ENCODE measurements at regions not wholly inside any gene's neighbourhood (a gene's known extent, or its start where the extent isn't known, plus 50 kb on each side); places are given as distances from the start of the nearest gene placed in this dataset.
A peak's percentile ranks its signal among the peaks of the same experiment; 100 is the strongest.

- Histone ChIP-seq H3K4me1 (no peaks in the 10 kb centered on the region), H3K9me3 (peaks cover 0 to 2% (median 0%) of the 10 kb centered on the region in 4 donors), H3K4me3 (no peak overlapping the region), H3K27me3 (peaks cover 0 to 2% (median 0%) of the 10 kb centered on the region in 4 donors), H3K27ac (no peak overlapping the region), H3K36me3 (no peaks in the 10 kb centered on the region)
- FAIRE-seq = no peak
- peak in 2 of 6 donors; percentile 44 to 53 for DNase-seq
- ATAC-seq = no peak
- intact Hi-C loops (cut with DNase I) = no loop called here
- WGBS, 2 donors = 69 to 80% methylated on average over 7 of the region's 7 CpGs
- TF ChIP-seq CTCF (IDR thresholded peaks at IDR 0.05) = no peak
Measured at GRCh38 chrX:33607042-33607595, 395.8 kb upstream of the DMD start.

- Histone ChIP-seq H3K36me3 (no peaks in the 10 kb centered on the region), H3K27me3 (peaks cover 0 to 2% (median 0%) of the 10 kb centered on the region in 4 donors), H3K27ac (no peak overlapping the region), H3K4me3 (no peak overlapping the region), H3K4me1 (no peaks in the 10 kb centered on the region), H3K9me3 (peaks cover 0 to 2% (median 0%) of the 10 kb centered on the region in 4 donors)
- DNase-seq = peak in 1 of 6 donors; percentile 20
- ATAC-seq = no peak
- WGBS, 2 donors = 70 to 79% methylated on average over 4 of the region's 4 CpGs
- intact Hi-C loops (cut with DNase I) = no loop called here
- TF ChIP-seq CTCF (IDR thresholded peaks at IDR 0.05) = no peak
- no peak for FAIRE-seq
Measured at GRCh38 chrX:33605997-33606396, 394.6 kb upstream of the DMD start.

GRCh38 chrX:33592396-33592795 is 381.0 kb upstream of the DMD start:
- no peak for DNase-seq
- no peaks in the 10 kb centered on the region for H3K9me3 ChIP-seq
- H3K36me3 ChIP-seq = no peaks in the 10 kb centered on the region
- intact Hi-C loops (cut with DNase I) = no loop called here
- no peaks in the 10 kb centered on the region for H3K4me1 ChIP-seq
- no peak for FAIRE-seq
- no peak for ATAC-seq
- 42 to 46% methylated on average over 2 of the region's 2 CpGs for WGBS, 2 donors
- H3K4me3 ChIP-seq = no peak overlapping the region
- no peak for TF ChIP-seq CTCF (IDR thresholded peaks at IDR 0.05)
- no peaks in the 10 kb centered on the region for H3K27me3 ChIP-seq
- no peak overlapping the region for H3K27ac ChIP-seq

GRCh38 chrX:33589316-33589715 is 378.0 kb upstream of the DMD start:
- FAIRE-seq = peak; percentile 59
- no peak overlapping the region for H3K27ac ChIP-seq
- H3K36me3 ChIP-seq = no peaks in the 10 kb centered on the region
- no peak for ATAC-seq
- 14 to 18% methylated on average over 1 of the region's 1 CpG for WGBS, 2 donors
- no peak for DNase-seq
- intact Hi-C loops (cut with DNase I) = no loop called here
- no peaks in the 10 kb centered on the region for H3K9me3 ChIP-seq
- H3K4me1 ChIP-seq = no peaks in the 10 kb centered on the region
- no peaks in the 10 kb centered on the region for H3K27me3 ChIP-seq
- H3K4me3 ChIP-seq = no peak overlapping the region
- TF ChIP-seq CTCF (IDR thresholded peaks at IDR 0.05) = no peak

GRCh38 chrX:33543757-33544156 is 332.4 kb upstream of the DMD start:
- H3K4me3 ChIP-seq = no peak overlapping the region
- 65 to 69% methylated on average over 4 of the region's 4 CpGs for WGBS, 2 donors
- intact Hi-C loops (cut with DNase I) = no loop called here
- DNase-seq (no peak), ATAC-seq (no peak), FAIRE-seq (no peak)
- H3K27me3 ChIP-seq = no peaks in the 10 kb centered on the region
- no peak overlapping the region for H3K27ac ChIP-seq
- no peaks in the 10 kb centered on the region for H3K4me1 ChIP-seq
- no peaks in the 10 kb centered on the region for H3K9me3 ChIP-seq
- no peak for TF ChIP-seq CTCF (IDR thresholded peaks at IDR 0.05)
- no peaks in the 10 kb centered on the region for H3K36me3 ChIP-seq

Measured in pancreas (tissue), 10 donors.